Vagina (tissue), 2 donors: ENCODE measurements at regions not wholly inside any gene's neighbourhood (a gene's known extent, or its start where the extent isn't known, plus 50 kb on each side); places are given as distances from the start of the nearest gene placed in this dataset.

Source experiments
- POLR2A ChIP-seq, 2 donors: fragments of 450-650 bp; IDR thresholded peaks; one replicate each; pipeline ENCODE4 v1.6.1; 2017; ENCODE audit warnings: antibody characterized with exemption in 2 of 2, mild to moderate bottlenecking in 2 of 2, moderate library complexity in 2 of 2
- POLR2AphosphoS5 ChIP-seq, 2 donors: sonication (generic); formaldehyde crosslinking; IDR thresholded peaks; one replicate each; pipeline ENCODE4 v1.9.0; 2017; ENCODE audit warnings: antibody characterized with exemption in 2 of 2, mild to moderate bottlenecking in 2 of 2, low read depth in 1 of 2; ENCODE audit not compliant: insufficient read depth in 1 of 2
- TF ChIP-seq, protein P1 (sequence below), 3 experiments: fragments of 450-650 bp in 2 of 3; fragments of 200-600 bp in 1 of 3; sonication (generic) in 1 of 3; IDR thresholded peaks; one replicate each; pipeline ENCODE4 v1.5.1; 2017 to 2019; ENCODE audit warnings: antibody characterized with exemption in 3 of 3, mild to moderate bottlenecking in 2 of 3, moderate library complexity in 2 of 3

DNA sequence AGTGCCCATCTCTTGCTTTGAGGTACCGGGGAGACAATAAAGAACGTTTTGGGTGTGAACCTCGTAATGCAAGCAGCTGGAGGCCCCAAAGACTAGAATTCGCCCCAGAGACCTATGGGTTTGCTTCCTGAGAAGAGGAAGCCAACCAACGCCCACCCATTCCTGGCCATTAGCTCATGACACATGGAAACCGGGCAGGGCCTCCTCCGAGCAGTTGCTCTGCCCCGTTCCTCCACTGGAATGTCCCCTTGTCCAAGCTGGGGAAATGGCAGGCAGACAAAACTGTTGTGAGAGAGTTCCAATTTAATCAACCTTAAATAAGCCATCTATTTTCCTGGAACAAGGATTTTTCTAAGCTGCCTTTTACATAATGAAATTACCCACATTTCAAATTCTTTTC, 250.9 kb upstream of the IGF1R start:
- TF ChIP-seq, protein P1, sequence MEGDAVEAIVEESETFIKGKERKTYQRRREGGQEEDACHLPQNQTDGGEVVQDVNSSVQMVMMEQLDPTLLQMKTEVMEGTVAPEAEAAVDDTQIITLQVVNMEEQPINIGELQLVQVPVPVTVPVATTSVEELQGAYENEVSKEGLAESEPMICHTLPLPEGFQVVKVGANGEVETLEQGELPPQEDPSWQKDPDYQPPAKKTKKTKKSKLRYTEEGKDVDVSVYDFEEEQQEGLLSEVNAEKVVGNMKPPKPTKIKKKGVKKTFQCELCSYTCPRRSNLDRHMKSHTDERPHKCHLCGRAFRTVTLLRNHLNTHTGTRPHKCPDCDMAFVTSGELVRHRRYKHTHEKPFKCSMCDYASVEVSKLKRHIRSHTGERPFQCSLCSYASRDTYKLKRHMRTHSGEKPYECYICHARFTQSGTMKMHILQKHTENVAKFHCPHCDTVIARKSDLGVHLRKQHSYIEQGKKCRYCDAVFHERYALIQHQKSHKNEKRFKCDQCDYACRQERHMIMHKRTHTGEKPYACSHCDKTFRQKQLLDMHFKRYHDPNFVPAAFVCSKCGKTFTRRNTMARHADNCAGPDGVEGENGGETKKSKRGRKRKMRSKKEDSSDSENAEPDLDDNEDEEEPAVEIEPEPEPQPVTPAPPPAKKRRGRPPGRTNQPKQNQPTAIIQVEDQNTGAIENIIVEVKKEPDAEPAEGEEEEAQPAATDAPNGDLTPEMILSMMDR (IDR thresholded peaks at IDR 0.05) = no peak
- TF ChIP-seq POLR2A (IDR thresholded peaks at IDR 0.05) (no peak), POLR2AphosphoS5 (IDR thresholded peaks at IDR 0.05; ENCODE audit: insufficient read depth in 1 of 2, low read depth in 1 of 2) (no peak)
